ENCODE measurements at regions not wholly inside any gene's neighbourhood (a gene's known extent, or its start where the extent isn't known, plus 50 kb on each side); places are given as distances from the start of the nearest gene placed in this dataset.

DNA sequence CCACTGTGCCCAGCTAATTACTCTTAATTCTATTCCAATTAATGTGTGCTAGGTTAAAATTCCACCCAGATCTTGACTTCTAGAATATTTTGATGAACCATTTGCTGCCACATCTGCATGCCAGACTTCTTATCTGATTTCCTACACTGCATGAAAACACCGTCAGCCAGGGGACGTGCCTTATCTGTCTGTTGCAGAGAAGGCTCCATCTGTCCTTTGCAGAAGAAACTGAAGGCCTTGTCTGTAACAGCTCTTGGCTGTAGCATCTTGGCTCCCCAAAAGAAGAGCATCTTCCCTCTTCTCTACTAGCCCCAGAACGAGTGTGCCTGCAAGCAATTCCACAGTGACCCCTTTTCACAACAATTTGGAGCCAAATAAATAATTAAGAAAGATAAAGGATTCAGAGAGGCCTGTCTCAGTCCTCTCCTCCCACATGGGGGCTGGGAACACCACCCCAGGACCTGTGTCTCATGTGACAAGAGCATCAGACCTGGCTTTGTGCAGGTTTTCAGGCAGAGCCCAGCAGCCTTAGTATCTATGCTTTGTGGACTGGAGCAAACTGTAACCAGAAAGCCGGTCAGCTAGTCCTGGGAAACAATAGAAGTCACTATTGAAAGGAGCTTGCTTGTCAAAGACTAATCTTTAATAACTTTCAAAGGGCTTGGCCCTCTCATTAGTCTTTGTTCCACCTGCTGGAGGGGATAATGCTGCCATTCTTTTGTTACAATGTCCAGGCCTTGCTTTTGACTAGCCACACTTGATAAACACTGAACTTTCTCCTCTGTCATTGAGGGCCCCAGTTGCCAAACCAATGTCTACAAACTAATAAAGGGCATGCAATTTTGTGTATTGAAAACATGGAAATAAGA, 84.0 kb upstream of the NEUROD1 start:
- DNase-seq (ENCODE audit: low read depth, low spot score), result no peak
- H3K27ac ChIP-seq, result no peak overlapping the region

DNA sequence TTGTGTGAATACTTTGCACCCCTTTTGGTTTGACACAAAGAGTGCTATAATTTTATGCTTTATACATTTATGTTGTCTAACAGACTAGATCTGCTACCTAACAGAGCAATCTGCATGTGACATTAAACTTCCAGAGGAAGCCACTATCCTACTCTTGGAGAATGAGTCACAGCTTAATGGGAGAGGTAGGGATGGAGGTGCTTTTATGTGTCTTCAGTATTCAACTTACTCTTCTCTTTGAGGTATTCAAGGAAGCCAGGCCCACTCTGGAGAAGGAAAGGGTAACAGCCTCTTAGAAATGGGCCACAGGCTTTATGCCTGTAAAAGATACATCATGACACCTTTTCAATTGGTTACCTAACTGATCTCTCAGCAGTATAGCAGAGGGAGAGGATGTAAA, 85.8 kb upstream of the NEUROD1 start:
- H3K27ac ChIP-seq, result no peak overlapping the region
- DNase-seq (ENCODE audit: low read depth, low spot score), result no peak

DNA sequence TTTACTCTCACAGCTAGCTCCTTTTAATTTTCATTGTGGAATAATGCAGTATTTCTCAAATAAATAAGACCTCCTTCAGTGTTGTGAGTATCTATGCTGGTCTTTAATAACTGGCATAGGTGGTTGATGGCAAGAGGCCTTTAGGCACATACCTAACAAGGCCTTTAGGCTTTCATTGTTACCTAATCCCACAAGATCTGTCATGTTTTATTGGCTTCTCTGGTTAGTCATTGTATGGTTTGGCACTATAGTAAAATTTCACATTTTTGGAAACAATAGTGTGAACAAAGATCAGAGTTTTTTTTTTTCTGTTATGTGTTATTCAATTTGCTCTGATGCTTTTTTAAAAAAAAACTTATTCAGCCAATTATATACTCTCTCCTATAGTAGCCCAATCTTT, 89.8 kb upstream of the NEUROD1 start:
- peak overlapping the region; percentile 10 for H3K27ac ChIP-seq
- no peak for DNase-seq (ENCODE audit: low read depth, low spot score)

DNA sequence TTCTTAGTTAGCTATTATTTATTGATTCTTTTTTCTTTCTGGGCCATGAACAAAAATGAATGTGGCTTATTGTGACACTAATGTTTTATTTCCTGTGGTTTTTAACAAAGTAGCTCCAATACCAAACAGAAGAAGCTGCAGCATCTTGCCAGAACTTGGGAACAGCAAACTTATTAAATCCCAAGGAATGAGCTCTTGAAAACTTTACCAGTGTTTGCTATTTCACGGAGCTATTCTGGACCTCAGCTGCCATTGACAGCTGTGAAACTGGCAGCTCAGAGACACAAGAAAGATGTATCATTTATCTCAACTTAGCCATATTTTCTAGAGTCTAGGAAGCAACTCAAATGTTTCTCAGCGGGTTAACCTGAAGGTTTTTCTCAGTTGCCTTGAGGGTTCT, 91.0 kb upstream of the NEUROD1 start:
- no peak for DNase-seq (ENCODE audit: low read depth, low spot score)
- no peak overlapping the region for H3K27ac ChIP-seq

DNA sequence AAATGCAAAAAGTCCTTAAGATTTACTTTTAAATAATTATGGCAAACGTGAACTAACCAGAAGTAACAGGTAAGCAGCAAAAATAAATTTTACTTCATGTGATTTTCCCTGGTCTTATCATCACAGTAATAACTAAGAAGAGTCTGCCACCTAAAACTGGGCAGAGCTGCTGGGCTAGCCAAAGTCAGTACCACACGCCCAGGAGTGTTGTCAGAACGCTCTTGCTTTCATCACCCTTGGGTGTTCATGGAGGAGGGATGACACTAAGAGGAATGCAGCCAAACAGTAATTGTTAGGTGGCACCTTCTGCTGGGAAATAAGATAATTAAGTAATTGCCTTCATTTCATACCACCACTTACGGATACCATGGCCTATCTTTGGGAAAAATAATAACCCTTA, 92.0 kb upstream of the NEUROD1 start:
- no peak overlapping the region for H3K27ac ChIP-seq
- DNase-seq (ENCODE audit: low read depth, low spot score), result no peak

DNA sequence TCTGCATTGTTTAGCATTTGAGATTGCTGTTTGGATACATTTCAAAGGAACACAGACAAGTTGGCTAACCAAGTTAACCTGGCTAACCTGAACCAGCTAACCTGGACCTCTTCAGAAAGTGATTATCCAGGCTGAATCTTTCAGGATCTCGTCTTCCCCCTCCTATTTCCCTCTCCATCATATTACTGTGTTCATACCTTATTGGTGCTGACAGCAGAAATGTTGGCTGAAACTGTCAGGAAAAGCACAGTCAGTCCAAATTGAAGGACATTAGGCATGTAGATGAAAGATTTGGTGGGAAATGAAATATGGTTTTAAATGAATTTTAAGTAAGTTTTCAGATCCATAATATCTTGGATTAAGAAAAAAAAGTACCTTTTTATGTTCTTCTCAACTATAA, 92.5 kb upstream of the NEUROD1 start:
- no peak for DNase-seq (ENCODE audit: low read depth, low spot score)
- H3K27ac ChIP-seq, result no peak overlapping the region

DNA sequence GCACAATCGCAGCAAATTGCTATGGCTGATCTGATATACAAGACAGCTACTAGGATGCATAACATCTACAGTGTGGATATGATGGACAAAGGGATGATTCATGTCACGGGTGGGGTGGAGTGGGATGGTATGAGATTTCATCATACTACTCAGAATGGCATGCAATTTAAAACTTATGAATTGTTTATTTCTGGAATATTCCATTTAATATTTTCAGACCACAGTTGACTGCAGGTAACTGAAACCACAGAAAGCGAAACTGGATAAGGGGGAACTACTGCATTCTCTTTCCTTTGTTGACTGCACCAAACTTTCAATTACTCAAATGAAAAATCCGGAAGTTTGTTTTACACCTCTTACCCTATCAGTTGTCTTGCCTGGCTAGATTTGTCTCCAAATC, 94.4 kb upstream of the NEUROD1 start:
- no peak for DNase-seq (ENCODE audit: low read depth, low spot score)
- H3K27ac ChIP-seq, result peak overlapping the region; percentile 24

DNA sequence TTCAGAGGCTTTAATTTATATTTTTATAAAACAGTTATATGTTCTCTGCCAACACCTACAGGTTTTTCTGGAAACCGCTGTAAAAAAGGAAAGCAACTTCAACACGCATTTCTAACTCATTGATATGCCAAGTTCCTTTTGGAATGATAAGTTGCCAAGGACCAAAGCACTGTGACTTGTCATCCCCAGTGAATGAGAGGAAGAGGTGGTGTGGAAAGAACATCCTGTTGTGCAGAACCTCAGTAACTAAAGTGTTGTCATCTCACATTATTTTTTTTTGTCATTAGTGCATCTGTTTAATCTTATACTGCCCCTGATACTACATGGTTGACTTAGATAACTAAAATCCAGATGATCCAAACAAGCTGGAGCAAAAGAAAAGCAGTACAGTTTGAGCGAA, 96.0 kb upstream of the NEUROD1 start:
- H3K27ac ChIP-seq, result no peak overlapping the region
- no peak for DNase-seq (ENCODE audit: low read depth, low spot score)

DNA sequence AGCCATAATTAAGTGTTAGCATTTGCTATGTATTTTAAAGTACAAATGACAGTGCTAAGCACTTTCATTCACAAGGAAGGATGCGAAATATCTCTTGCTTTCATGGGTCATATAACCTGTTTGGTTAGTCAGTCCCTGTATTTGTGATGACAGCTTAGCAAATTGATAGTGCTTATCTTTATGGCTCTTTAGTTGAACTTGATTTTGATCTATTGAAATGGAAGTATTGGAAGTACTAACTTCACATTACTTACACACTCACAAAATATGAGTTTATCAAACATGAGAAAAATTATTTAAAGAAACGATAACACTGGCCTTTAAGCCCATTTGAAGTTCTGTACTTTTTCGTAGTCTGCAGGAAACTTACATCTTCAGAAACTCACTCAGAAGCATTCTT, 97.4 kb upstream of the NEUROD1 start:
- H3K27ac ChIP-seq, result no peak overlapping the region
- DNase-seq (ENCODE audit: low read depth, low spot score), result no peak

DNA sequence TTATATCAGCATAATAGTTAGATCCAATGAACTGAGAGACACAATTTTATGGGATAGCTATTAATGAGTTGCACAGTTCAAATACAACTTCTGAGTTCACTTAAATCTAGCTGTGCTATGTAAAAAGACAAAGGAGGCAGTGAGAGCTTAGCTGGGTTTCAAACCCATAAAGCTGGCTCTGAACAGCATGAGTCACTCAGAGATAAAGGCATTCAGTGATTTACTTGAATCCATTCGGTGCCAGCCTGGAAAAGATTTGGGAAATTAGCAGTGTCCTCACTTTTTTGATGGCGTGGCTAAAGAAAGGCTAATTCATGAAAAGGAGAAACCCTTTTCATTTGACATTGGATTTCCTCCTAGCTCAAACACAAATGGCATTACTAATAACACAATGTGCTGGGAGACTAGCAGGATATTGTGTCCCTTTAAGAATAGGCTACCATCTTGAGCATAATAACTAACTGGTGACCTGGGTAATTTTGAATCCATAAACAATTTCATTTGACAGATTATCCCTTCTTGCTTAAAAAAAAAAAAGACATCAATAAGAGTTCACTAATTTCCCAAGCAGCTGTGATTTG, 98.4 kb upstream of the NEUROD1 start:
- DNase-seq (ENCODE audit: low read depth, low spot score), result no peak
- H3K27ac ChIP-seq, result peak overlapping the region; percentile 47

DNA sequence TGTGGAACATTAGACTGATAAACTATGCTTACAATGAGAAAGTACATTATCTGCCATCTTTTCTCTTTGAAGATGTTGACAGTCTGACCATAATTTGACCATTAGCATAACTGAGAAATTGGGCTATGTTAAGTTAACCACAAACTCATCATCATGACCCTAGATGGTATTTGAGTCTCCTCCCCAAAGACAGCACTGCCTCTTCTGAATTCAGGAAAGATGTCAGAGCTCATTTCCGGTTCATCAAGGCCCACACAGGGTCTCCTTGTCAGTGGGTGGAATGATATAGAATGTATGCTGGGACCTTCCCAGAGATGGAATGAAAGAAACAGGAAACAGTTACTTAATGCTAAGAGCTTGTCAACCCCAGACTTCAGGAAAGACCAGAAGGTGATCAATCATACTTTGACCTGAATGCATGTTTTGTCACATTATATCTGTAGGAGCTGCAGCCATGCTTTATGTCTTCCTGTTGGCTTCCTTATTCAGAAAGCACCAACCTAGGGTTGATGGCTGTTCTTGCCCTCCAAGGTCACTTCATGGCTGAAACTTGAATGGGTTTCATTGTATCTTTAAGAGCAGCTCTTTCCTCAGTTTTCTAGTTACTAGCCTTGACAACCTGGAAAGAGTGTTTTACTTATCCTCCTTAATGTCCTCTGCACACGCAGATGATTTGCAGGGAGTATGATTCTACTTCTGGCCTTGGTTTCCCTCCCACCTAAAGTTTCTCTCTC, 99.1 kb upstream of the NEUROD1 start:
- DNase-seq (ENCODE audit: low read depth, low spot score), result no peak

DNA sequence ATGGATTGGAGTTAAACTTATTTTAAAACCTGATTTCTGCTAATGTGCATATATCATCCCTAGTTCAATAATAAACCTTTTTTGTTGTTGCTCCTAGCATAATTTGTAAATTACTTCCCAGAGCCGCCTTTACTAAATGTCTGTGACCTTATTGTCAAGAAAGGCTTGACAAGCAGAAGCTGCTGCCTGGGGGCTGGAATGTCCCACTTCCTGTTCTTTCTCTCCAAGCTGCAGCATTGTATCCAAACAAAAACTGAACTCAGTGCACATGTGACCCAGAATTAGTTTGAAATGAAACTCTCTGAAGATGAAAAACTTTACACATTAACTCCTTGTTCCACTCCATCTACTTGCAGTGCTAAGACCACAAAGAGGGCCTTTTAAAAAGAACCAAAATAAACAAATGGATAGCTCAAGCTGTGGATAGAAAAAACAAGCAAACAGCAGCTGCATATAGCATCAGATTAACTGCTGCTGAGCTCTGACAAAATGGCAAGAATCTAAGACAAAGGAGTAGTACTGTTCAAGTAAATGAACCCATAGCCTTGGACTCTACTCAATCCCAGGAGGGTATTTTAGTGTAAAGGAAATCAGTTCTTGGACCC, 99.8 kb upstream of the NEUROD1 start:
- DNase-seq (ENCODE audit: low read depth, low spot score), result no peak
- peak overlapping the region; percentile 47 for H3K27ac ChIP-seq

More for the DNA sequence above, 99.1 kb upstream of the NEUROD1 start:
- H3K27ac ChIP-seq, result peak overlapping the region; percentile 47

DNA sequence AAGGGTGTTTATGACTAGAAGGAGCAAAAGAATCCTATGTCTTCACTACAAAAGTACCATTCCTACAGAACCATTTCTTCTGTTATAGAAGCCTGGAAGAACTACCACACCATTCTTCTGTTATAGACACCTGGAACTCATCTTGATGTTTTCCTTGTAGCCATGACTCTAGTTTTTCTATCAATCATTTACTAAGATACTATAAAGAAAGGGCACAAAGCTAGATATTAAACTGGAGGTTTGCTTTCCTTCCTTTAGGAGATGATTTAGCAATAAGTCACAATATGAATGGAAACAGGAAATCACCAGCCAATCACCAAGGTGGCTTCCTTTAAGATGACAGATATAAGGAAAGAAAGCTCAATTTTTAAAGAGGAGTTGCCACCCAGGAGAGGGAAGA, 100.3 kb upstream of the NEUROD1 start:
- peak overlapping the region; percentile 47 for H3K27ac ChIP-seq
- DNase-seq (ENCODE audit: low read depth, low spot score), result no peak

DNA sequence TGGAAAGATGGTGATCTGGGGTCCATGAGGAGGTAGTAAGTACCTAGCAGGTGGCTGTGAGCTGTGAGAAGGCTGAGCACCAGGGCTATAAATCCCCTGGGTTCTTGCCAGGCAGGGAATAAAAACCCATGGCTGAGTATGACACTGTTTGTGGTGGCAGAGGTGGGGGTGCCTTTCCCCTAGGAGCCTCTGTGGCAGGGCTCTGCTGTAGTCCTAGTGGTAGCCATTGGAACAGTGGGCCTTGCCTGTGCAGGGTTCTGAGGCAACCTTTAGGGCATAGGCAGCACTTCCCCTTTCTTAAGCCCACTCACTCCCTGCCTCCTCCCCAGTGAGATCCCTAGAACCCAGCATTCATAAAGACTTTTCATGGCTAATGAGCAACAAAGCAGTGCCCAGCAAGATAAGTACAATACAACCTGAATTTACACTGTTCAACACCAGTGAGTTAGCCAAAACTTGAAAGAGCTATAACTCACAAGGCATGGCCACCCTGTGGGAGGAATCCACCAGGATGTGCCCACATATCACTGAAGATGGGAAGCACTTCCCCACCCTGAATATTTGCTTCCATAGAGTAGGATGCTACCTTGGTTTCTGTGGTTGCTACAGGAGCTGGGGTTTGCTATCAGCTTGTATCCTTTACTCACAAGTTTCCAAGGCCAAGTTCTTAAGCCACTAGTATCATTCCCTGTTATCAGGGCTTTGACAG, 100.9 kb upstream of the NEUROD1 start:
- H3K27ac ChIP-seq, result peak overlapping the region; percentile 47
- DNase-seq (ENCODE audit: low read depth, low spot score), result no peak

DNA sequence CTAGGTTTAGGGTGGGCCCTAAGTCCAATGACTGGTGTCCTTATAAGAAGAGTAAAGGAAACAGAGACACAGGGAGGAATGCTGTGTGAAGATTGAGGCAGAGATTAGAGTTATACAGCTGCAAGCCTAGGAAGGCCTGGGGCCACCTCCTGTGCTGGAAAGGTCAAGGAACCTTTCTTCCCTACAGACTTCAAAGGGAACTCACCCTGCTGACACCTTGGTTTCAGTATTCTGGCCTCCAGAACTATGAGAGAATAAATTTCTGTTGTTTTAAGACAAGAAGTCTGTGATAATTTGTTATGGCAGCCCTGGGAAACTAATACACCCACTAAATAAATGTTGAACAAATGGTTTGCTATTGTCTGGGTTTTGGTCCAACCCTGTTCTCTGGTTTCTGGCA, 102.3 kb upstream of the NEUROD1 start:
- no peak for DNase-seq (ENCODE audit: low read depth, low spot score)
- H3K27ac ChIP-seq, result no peak overlapping the region

DNA sequence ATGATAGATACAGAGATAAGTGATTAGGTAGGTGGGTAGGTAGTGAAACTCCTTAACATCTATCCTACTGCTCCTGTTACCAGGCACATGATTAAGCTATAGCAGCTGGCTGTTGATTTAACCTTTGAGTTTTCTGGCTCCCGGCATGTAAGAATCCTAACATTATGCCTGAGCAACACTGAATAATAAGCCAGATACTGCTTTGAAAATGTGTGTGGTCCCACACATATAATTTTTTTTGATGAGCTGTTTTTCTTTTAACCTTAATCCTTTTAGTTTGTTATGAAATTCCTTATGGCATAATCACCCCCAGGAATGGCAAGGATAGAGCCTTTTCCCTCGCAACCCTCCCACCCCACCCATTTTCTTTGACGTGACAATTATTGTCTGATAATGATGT, 104.2 kb upstream of the NEUROD1 start:
- no peak for DNase-seq (ENCODE audit: low read depth, low spot score)
- peak overlapping the region; percentile 98 for H3K27ac ChIP-seq

DNA sequence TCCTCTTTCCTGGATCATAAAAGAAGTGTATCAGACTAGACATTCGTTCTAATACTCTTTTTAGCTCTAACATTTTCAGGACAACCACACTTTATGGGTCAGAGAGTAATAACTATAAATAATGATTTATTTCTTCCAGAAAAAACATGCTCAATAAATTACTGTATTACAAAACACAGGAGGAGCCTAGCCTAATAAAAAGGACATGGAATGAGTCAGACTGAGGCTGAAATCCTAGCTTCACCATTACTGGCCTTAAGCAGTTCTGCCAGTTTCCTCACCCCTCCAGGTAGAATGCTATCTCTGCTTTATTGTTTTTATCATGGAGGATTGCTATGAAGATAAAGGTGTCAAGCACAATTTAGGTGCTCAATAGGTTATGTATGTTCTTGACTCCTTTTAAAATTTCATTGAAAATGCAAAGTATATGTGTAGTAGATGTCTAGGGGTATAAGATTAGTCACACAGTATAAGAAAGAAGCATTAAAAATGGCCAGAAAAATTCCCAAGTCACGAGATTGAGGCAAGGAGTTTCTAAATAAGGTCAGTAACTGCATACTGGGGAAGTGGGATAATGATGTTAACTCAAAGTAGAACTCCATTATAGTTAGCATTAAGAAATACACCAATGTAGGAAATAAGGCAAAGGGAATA, 105.5 kb upstream of the NEUROD1 start:
- H3K27ac ChIP-seq, result peak overlapping the region; percentile 98
- no peak for DNase-seq (ENCODE audit: low read depth, low spot score)

DNA sequence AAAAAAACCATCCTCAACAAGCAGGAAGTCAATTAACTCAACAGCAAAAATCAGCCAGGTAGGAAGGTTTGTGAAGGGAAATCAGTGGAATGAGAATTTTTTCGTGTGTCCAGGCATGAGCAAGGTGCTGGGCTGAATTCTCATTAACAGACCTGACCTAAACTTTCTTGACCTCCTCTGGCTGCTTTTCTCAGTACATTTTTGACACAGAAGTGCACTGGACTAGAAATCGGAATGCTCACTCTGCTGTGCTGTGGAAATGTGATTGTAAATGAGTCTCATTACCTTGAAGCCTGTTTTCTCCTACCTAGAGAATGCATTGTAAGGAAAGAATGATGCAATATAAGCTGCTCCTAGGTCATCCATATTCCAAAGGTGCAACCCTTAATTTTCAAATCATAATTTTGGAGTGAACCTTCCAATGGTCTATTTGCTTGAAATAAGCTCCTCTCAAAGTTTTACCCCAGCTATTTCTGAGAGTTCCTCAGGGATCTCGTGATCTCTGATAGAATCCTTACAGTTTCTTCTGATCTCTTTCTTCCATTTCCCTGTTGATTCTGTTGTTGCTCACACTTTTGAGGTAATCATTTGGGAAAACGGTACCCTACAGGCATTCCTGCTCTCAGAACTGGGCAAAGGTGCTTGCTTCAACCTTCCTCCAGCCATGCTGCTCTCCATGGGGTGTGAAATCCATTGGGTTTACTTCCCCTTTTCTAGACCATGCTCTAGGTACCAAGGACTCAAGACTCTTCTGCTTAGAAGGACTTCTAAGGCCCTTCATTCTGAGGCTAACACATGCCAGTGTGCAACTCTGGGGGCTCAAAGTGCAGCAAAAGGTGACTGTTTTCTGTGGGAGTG, 104.9 kb upstream of the ITPRID2 start:
- DNase-seq (ENCODE audit: low read depth, low spot score), result no peak
- H3K27ac ChIP-seq, result peak overlapping the region; percentile 98
